Activated CD8-positive, alpha-beta memory T cell treated with anti-CD3 and anti-CD28 coated beads, Interleukin-2, amount 50 U/mL, for 1 hour (primary cell): ENCODE measurements at regions not wholly inside any gene's neighbourhood (a gene's known extent, or its start where the extent isn't known, plus 50 kb on each side); places are given as distances from the start of the nearest gene placed in this dataset.
"Not testable (repeated sequence)": the region's sequence is repeated elsewhere in the genome, so short reads cannot be mapped to it uniquely, and the experiment has no call there.

Source experiments
- DNase-seq: peaks from one replicate; pipeline ENCODE4 v3.0.0-alpha.2; 2020; ENCODE audit errors: extremely low read depth

GRCh38 chr14:98906123-98906995 lies 365.6 kb downstream of the BCL11B start:
- no peak for DNase-seq

GRCh38 chr14:98907271-98907670 lies 364.7 kb downstream of the BCL11B start:
- DNase-seq = no peak

- DNase-seq = no peak
These were observed 363.9 kb downstream of the BCL11B start for GRCh38 chr14:98908050-98908449.

GRCh38 chr14:98909251-98909944 lies 362.6 kb downstream of the BCL11B start:
- DNase-seq = no peak

- DNase-seq = no peak
These were observed 361.9 kb downstream of the BCL11B start for GRCh38 chr14:98910061-98910460.

GRCh38 chr14:98912655-98913054 lies 359.3 kb downstream of the BCL11B start:
- DNase-seq = no peak

GRCh38 chr14:98913967-98914650 lies 357.9 kb downstream of the BCL11B start:
- DNase-seq = no peak

GRCh38 chr14:98914942-98915341 lies 357.1 kb downstream of the BCL11B start:
- DNase-seq = no peak

GRCh38 chr14:98915625-98916024 lies 356.4 kb downstream of the BCL11B start:
- no peak for DNase-seq

GRCh38 chr14:98916036-98916435 lies 356.0 kb downstream of the BCL11B start:
- no peak for DNase-seq

- no peak for DNase-seq
These were observed 355.5 kb downstream of the BCL11B start for GRCh38 chr14:98916476-98916875.

- no peak for DNase-seq
These were observed 352.6 kb downstream of the BCL11B start for GRCh38 chr14:98919434-98919833.

- DNase-seq = not testable (repeated sequence)
These were observed 350.7 kb downstream of the BCL11B start for GRCh38 chr14:98921306-98921705.

- no peak for DNase-seq
These were observed 348.4 kb downstream of the BCL11B start for GRCh38 chr14:98923596-98923995.

GRCh38 chr14:98924046-98924445 lies 348.0 kb downstream of the BCL11B start:
- no peak for DNase-seq

- DNase-seq = no peak
These were observed 346.5 kb downstream of the BCL11B start for GRCh38 chr14:98925354-98926040.

- no peak for DNase-seq
These were observed 345.9 kb downstream of the BCL11B start for GRCh38 chr14:98926146-98926545.

- no peak for DNase-seq
These were observed 345.2 kb downstream of the BCL11B start for GRCh38 chr14:98926801-98927200.

GRCh38 chr14:98927986-98928385 lies 344.0 kb downstream of the BCL11B start:
- DNase-seq = no peak

GRCh38 chr14:98928418-98928817 lies 343.6 kb downstream of the BCL11B start:
- no peak for DNase-seq

GRCh38 chr14:98931126-98931525 lies 340.9 kb downstream of the BCL11B start:
- DNase-seq = no peak

- DNase-seq = peak; percentile 40
These were observed 340.1 kb downstream of the BCL11B start for GRCh38 chr14:98931911-98932310.
